NT2/D1 (cell line): ENCODE measurements at regions not wholly inside any gene's neighbourhood (a gene's known extent, or its start where the extent isn't known, plus 50 kb on each side); places are given as distances from the start of the nearest gene placed in this dataset.

Experiments used
- SUZ12 ChIP-seq: IDR thresholded peaks from 2 replicates; pipeline ENCODE4 v1.6.1; 2011; ENCODE audit not compliant: insufficient read length, insufficient read depth; ENCODE audit errors: extremely low read depth
- ZNF274 ChIP-seq: IDR thresholded peaks from 2 replicates; pipeline ENCODE4 v1.6.1; 2011; ENCODE audit warnings: mild to moderate bottlenecking, low read depth, low read length

DNA sequence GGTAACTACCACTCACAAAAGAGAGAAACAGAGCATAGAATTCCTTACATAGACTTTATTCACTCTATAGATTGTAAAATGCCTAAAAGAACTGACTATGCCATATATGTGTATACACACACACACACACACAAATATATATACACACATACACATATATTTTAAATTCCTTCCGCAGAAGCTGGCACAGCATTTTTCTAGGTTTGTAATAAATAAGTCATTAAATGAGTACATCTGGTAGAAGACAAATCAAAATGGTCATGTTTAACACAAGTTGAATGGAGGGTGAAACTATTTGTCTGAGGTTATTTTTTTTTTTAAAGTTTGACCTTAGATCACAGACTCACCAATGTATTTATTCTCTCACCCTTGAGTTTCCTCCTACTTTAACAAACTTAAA, 58.2 kb downstream of the CCER1 start:
- TF ChIP-seq SUZ12: no peak
- no peak for TF ChIP-seq ZNF274
